Jurkat, Clone E6-1 (cell line): ENCODE measurements at regions not wholly inside any gene's neighbourhood (a gene's known extent, or its start where the extent isn't known, plus 50 kb on each side); places are given as distances from the start of the nearest gene placed in this dataset.
"Not testable (repeated sequence)": the region's sequence is repeated elsewhere in the genome, so short reads cannot be mapped to it uniquely, and the experiment has no call there.

Experiments used
- DNase-seq: peaks from one replicate; pipeline ENCODE4 v3.0.0-alpha.2; 2011; ENCODE audit warnings: low read depth, low spot score
- H3K4me3 ChIP-seq: 2 replicates; pipeline ENCODE4 v1.5.1; 2011; ENCODE audit warnings: mild to moderate bottlenecking, low read length, control low read depth, moderate library complexity

GRCh38 chr6:82767447-82767846 lies 298.2 kb downstream of the UBE3D start:
- DNase-seq, result no peak
- no peak overlapping the region for H3K4me3 ChIP-seq

GRCh38 chr6:82772851-82773717 lies 292.6 kb downstream of the UBE3D start:
- H3K4me3 ChIP-seq, result no peak overlapping the region
- no peak for DNase-seq

- DNase-seq, result no peak
- no peak overlapping the region for H3K4me3 ChIP-seq
Observed at GRCh38 chr6:82775361-82775760, 290.3 kb downstream of the UBE3D start.

- no peak overlapping the region for H3K4me3 ChIP-seq
- DNase-seq, result no peak
Observed at GRCh38 chr6:82775981-82776380, 289.7 kb downstream of the UBE3D start.

GRCh38 chr6:82779041-82779440 lies 286.6 kb downstream of the UBE3D start:
- DNase-seq, result no peak

GRCh38 chr6:82780334-82780733 lies 285.3 kb downstream of the UBE3D start:
- no peak overlapping the region for H3K4me3 ChIP-seq
- DNase-seq, result no peak

More at GRCh38 chr6:82779041-82779440, 286.6 kb downstream of the UBE3D start:
- H3K4me3 ChIP-seq, result no peak overlapping the region

- H3K4me3 ChIP-seq, result no peak overlapping the region
- DNase-seq, result no peak
Observed at GRCh38 chr6:82781620-82782204, 283.9 kb downstream of the UBE3D start.

- DNase-seq, result peak; percentile 12
- no peak overlapping the region for H3K4me3 ChIP-seq
Observed at GRCh38 chr6:82783587-82784236, 281.9 kb downstream of the UBE3D start.

- H3K4me3 ChIP-seq, result no peak overlapping the region
- no peak for DNase-seq
Observed at GRCh38 chr6:82785206-82785605, 280.4 kb downstream of the UBE3D start.

- H3K4me3 ChIP-seq, result no peak overlapping the region
- no peak for DNase-seq
Observed at GRCh38 chr6:82786248-82786647, 279.4 kb downstream of the UBE3D start.

- DNase-seq, result no peak
Observed at GRCh38 chr6:82795940-82796339, 269.7 kb downstream of the UBE3D start.

GRCh38 chr6:82801083-82801482 lies 264.6 kb downstream of the UBE3D start:
- H3K4me3 ChIP-seq, result no peak overlapping the region
- DNase-seq, result no peak

More at GRCh38 chr6:82795940-82796339, 269.7 kb downstream of the UBE3D start:
- no peak overlapping the region for H3K4me3 ChIP-seq

- H3K4me3 ChIP-seq, DNase-seq: not testable (repeated sequence)
Observed at GRCh38 chr6:82816243-82816642, 249.4 kb downstream of the UBE3D start.

GRCh38 chr6:82818727-82819126 lies 246.9 kb downstream of the UBE3D start:
- DNase-seq, result no peak

GRCh38 chr6:82823361-82823760 lies 242.3 kb downstream of the UBE3D start:
- no peak for DNase-seq
- H3K4me3 ChIP-seq, result no peak overlapping the region

More at GRCh38 chr6:82818727-82819126, 246.9 kb downstream of the UBE3D start:
- H3K4me3 ChIP-seq, result no peak overlapping the region

GRCh38 chr6:82832811-82833210 lies 232.8 kb downstream of the UBE3D start:
- DNase-seq, result no peak
- H3K4me3 ChIP-seq, result no peak overlapping the region

- no peak overlapping the region for H3K4me3 ChIP-seq
- DNase-seq, result no peak
Observed at GRCh38 chr6:82833481-82833880, 232.2 kb downstream of the UBE3D start.

- no peak overlapping the region for H3K4me3 ChIP-seq
- DNase-seq, result no peak
Observed at GRCh38 chr6:82836022-82836575, 229.5 kb downstream of the UBE3D start.

GRCh38 chr6:82840571-82840970 lies 225.1 kb downstream of the UBE3D start:
- DNase-seq, result no peak
- no peak overlapping the region for H3K4me3 ChIP-seq

- no peak overlapping the region for H3K4me3 ChIP-seq
- no peak for DNase-seq
Observed at GRCh38 chr6:82841309-82841708, 224.3 kb downstream of the UBE3D start.
